H1 (cell line): ENCODE measurements at regions not wholly inside any gene's neighbourhood (a gene's known extent, or its start where the extent isn't known, plus 50 kb on each side); places are given as distances from the start of the nearest gene placed in this dataset.

Experiments used
- CTCF ChIA-PET: fragments of 300-600 bp; sonication (Branson Sonifier 250); formaldehyde crosslinking; loops from one replicate; lab custom pipeline; 2021; ENCODE audit not compliant: partially characterized antibody; lab: Charles Lee
- POLR2A ChIA-PET: fragments of 300-600 bp; sonication (Branson Sonifier 250); formaldehyde crosslinking; loops from one replicate; lab custom pipeline; 2021; ENCODE audit warnings: inconsistent platforms; ENCODE audit not compliant: partially characterized antibody; lab: Charles Lee
- DNase-seq, 2 experiments: peaks; one replicate each; pipeline versions ENCODE4 v3.0.0 to v3.0.0-alpha.2; 2010 to 2022; ENCODE audit warnings: low spot score in 2 of 2, low read depth in 1 of 2, mixed read lengths in 1 of 2
- FAIRE-seq: peaks from 2 replicates; lab custom pipeline; 2011; peaks lifted over from hg19 to GRCh38; lab: Jason Lieb, UNC
- H2AFZ ChIP-seq: 2 replicates; pipeline ENCODE4 v1.8.1; 2012; ENCODE audit warnings: low read length, inconsistent platforms
- H2AK5ac ChIP-seq: 2 replicates; pipeline ENCODE4 v1.6.1; 2013; ENCODE audit warnings: low read depth, low read length
- H2BK120ac ChIP-seq: replicated peaks from 2 replicates; pipeline ENCODE3; 2013; ENCODE audit warnings: low read depth, low read length, inconsistent platforms
- H2BK12ac ChIP-seq: 2 replicates; pipeline ENCODE4 v1.6.1; 2013; ENCODE audit warnings: low read depth, low read length
- H2BK15ac ChIP-seq: 2 replicates; pipeline ENCODE4 v1.6.1; 2013; ENCODE audit warnings: low read length
- H2BK20ac ChIP-seq: 2 replicates; pipeline ENCODE4 v1.6.1; 2013; ENCODE audit warnings: low read length
- H2BK5ac ChIP-seq: 2 replicates; pipeline ENCODE4 v1.6.1; 2013; ENCODE audit warnings: low read depth, low read length
- H3K14ac ChIP-seq: 2 replicates; pipeline ENCODE4 v1.6.1; 2013; ENCODE audit warnings: inconsistent platforms; ENCODE audit not compliant: insufficient read length
- H3K18ac ChIP-seq: 2 replicates; pipeline ENCODE4 v1.6.1; 2013; ENCODE audit warnings: low read length; ENCODE audit errors: extremely low read depth
- H3K23ac ChIP-seq: 2 replicates; pipeline ENCODE4 v1.6.1; 2013; ENCODE audit warnings: inconsistent platforms; ENCODE audit not compliant: insufficient read length
- H3K23me2 ChIP-seq: 2 replicates; pipeline ENCODE4 v1.6.1; 2013; ENCODE audit warnings: low read depth, low read length
- H3K27ac ChIP-seq: 2 replicates; pipeline ENCODE4 v1.6.1; 2011; ENCODE audit warnings: low read depth, low read length, inconsistent platforms
- H3K27me3 ChIP-seq, 4 experiments: replicated peaks in 1 of 4; 1 replicate in 1 of 4; 2 replicates in 3 of 4; pipeline versions ENCODE4 v1.6.1 to v1.8.1; 2011 to 2013; ENCODE audit warnings: low read length in 3 of 4, mild to moderate bottlenecking in 3 of 4, inconsistent platforms in 2 of 4, mixed read lengths in 2 of 4, moderate library complexity in 1 of 4; ENCODE audit not compliant: control insufficient read depth in 3 of 4, insufficient read depth in 3 of 4; ENCODE audit errors: extremely low read depth in 1 of 4
- H3K36me3 ChIP-seq, 4 experiments: 2 replicates each; pipeline versions ENCODE4 v1.6.1 to v1.8.1; 2011 to 2013; ENCODE audit warnings: mild to moderate bottlenecking in 4 of 4, low read length in 3 of 4, moderate library complexity in 2 of 4, control low read depth in 1 of 4, inconsistent platforms in 1 of 4; ENCODE audit not compliant: insufficient read depth in 4 of 4, control insufficient read depth in 2 of 4
- H3K4ac ChIP-seq: replicated peaks from 2 replicates; pipeline ENCODE3; 2013; ENCODE audit warnings: low read length, low read depth, mixed read lengths, inconsistent platforms; ENCODE audit not compliant: insufficient read length
- H3K4me1 ChIP-seq, 4 experiments: replicated peaks in 1 of 4; 1 replicate in 1 of 4; 2 replicates in 3 of 4; pipeline versions ENCODE4 v1.6.1 to v1.8.1; 2011 to 2013; ENCODE audit warnings: low read length in 3 of 4, inconsistent platforms in 2 of 4, mixed read lengths in 1 of 4; ENCODE audit not compliant: insufficient read depth in 4 of 4, control insufficient read depth in 3 of 4
- H3K4me2 ChIP-seq, 2 experiments: 2 replicates each; pipeline versions ENCODE4 v1.6.1 to v1.8.1; 2011 to 2013; ENCODE audit warnings: low read depth in 2 of 2, low read length in 2 of 2, control low read depth in 1 of 2, inconsistent platforms in 1 of 2, mild to moderate bottlenecking in 1 of 2; ENCODE audit not compliant: insufficient read depth in 1 of 2
- H3K4me3 ChIP-seq, 4 experiments: fragments of 200-600, 300-600 bp in 1 of 4; sonication (generic), shearing (Covaris generic), sonication (Bioruptor Twin) in 1 of 4; 2 replicates each; pipeline versions ENCODE4 v1.5.1 to v1.8.1; 2011 to 2016; ENCODE audit warnings: low read length in 4 of 4, low read depth in 3 of 4, control low read depth in 2 of 4, inconsistent platforms in 2 of 4, mild to moderate bottlenecking in 2 of 4, mixed read lengths in 1 of 4, moderate library complexity in 1 of 4; ENCODE audit not compliant: insufficient read depth in 2 of 4; ENCODE audit errors: extremely low read depth in 1 of 4
- H3K56ac ChIP-seq: replicated peaks from 2 replicates; pipeline ENCODE3; 2013; ENCODE audit warnings: low read depth, mild to moderate bottlenecking, mixed read lengths, low read length, inconsistent platforms; ENCODE audit not compliant: insufficient read length
- H3K79me1 ChIP-seq: 2 replicates; pipeline ENCODE4 v1.6.1; 2013; ENCODE audit warnings: low read depth, low read length, control low read depth
- H3K79me2 ChIP-seq, 2 experiments: 2 replicates each; pipeline versions ENCODE4 v1.6.1 to v1.8.1; 2012 to 2013; ENCODE audit warnings: low read length in 2 of 2, mild to moderate bottlenecking in 2 of 2, inconsistent platforms in 1 of 2; ENCODE audit not compliant: insufficient read depth in 2 of 2, control insufficient read depth in 1 of 2
- H3K9ac ChIP-seq, 4 experiments: replicated peaks in 1 of 4; 1 replicate in 1 of 4; 2 replicates in 3 of 4; pipeline versions ENCODE4 v1.6.1 to v1.8.1; 2011 to 2013; ENCODE audit warnings: low read depth in 3 of 4, low read length in 3 of 4, control low read depth in 2 of 4, mild to moderate bottlenecking in 2 of 4, moderate library complexity in 2 of 4, inconsistent platforms in 1 of 4; ENCODE audit errors: extremely low read depth in 1 of 4
- H3K9me3 ChIP-seq, 2 experiments: 2 replicates each; pipeline versions ENCODE4 v1.6.1 to v1.8.1; 2012 to 2013; ENCODE audit warnings: mild to moderate bottlenecking in 2 of 2, moderate library complexity in 2 of 2, control low read depth in 1 of 2, inconsistent platforms in 1 of 2, low read depth in 1 of 2, low read length in 1 of 2, mixed read lengths in 1 of 2; ENCODE audit not compliant: insufficient read depth in 2 of 2
- H4K20me1 ChIP-seq, 2 experiments: replicated peaks in 1 of 2; 2 replicates each; pipeline versions ENCODE3 to v1.8.1; 2011 to 2013; ENCODE audit warnings: inconsistent platforms in 2 of 2, low read length in 2 of 2, mild to moderate bottlenecking in 1 of 2; ENCODE audit not compliant: insufficient read depth in 2 of 2, control insufficient read depth in 1 of 2
- H4K5ac ChIP-seq: 2 replicates; pipeline ENCODE4 v1.6.1; 2013; ENCODE audit warnings: low read length, low read depth, mixed read lengths, inconsistent platforms; ENCODE audit not compliant: insufficient read length
- H4K8ac ChIP-seq: 2 replicates; pipeline ENCODE4 v1.8.0; 2013; ENCODE audit warnings: mild to moderate bottlenecking, moderate library complexity, low read length, inconsistent platforms; ENCODE audit not compliant: insufficient read depth; ENCODE audit errors: extremely low read depth
- H4K91ac ChIP-seq: replicated peaks from 2 replicates; pipeline ENCODE3; 2013; ENCODE audit warnings: low read length, mixed read lengths, inconsistent platforms; ENCODE audit not compliant: insufficient read length
- CTBP2 ChIP-seq: IDR thresholded peaks from 2 replicates; pipeline ENCODE4 v1.7.0; 2011; ENCODE audit warnings: borderline replicate concordance, mild to moderate bottlenecking, moderate library complexity, mixed read lengths, low read length; ENCODE audit not compliant: insufficient read depth, insufficient read length
- E2F6 ChIP-seq: IDR thresholded peaks from 2 replicates; pipeline ENCODE4 v1.6.1; 2012; ENCODE audit warnings: inconsistent platforms
- WGBS, 2 experiments: shearing (Covaris generic) in 1 of 2; methylation state at CpG; one replicate each; pipeline versions ENCODE4 v1.1.6 to v1.1.7; 2013 to 2015; ENCODE audit warnings: low lambda C conversion rate in 2 of 2, mixed read lengths in 2 of 2, inconsistent platforms in 1 of 2, low coverage in 1 of 2, missing lambda C conversion rate in 1 of 2; ENCODE audit not compliant: insufficient replicate concordance in 2 of 2, insufficient coverage in 1 of 2, insufficient read length in 1 of 2; ENCODE audit errors: extremely low coverage in 1 of 2, missing lambda C conversion rate in 1 of 2; 5-methylcytosine and 5-hydroxymethylcytosine counted together

- no peaks in the 10 kb centered on the region for H3K79me1 ChIP-seq
- WGBS, 2 experiments, result 91% methylated on average over 1 of the region's 1 CpG; no CpG with 5 or more reads in 1 of the 2 experiments
- H2BK5ac ChIP-seq, result no peak overlapping the region
- ChIA-PET POLR2A (no interaction called here), CTCF (no interaction called here)
- no peaks in the 10 kb centered on the region for H3K9me3 ChIP-seq
- no peaks in the 10 kb centered on the region for H3K4me1 ChIP-seq
- no peak overlapping the region for H2BK20ac ChIP-seq
- H3K4me3 ChIP-seq, result no peak overlapping the region
- H3K9ac ChIP-seq, result no peak overlapping the region
- no peak overlapping the region for H4K91ac ChIP-seq
- H3K23ac ChIP-seq, result no peak overlapping the region
- no peaks in the 10 kb centered on the region for H3K23me2 ChIP-seq
- H2AK5ac ChIP-seq, result no peak overlapping the region
- H3K36me3 ChIP-seq, result no peaks in the 10 kb centered on the region
- H4K20me1 ChIP-seq, result no peaks in the 10 kb centered on the region
- no peaks in the 10 kb centered on the region for H3K79me2 ChIP-seq
- H2BK120ac ChIP-seq, result no peak overlapping the region
- H4K5ac ChIP-seq, result no peak overlapping the region
- TF ChIP-seq CTBP2 (no peak), E2F6 (no peak)
- H2AFZ ChIP-seq, result no peak overlapping the region; the same call in 1 of the 2 replicates
- no peak overlapping the region for H4K8ac ChIP-seq
- no peak overlapping the region for H3K27ac ChIP-seq
- H3K27me3 ChIP-seq, result no peaks in the 10 kb centered on the region
- H2BK15ac ChIP-seq, result no peak overlapping the region
- no peak overlapping the region for H3K18ac ChIP-seq
- DNase-seq, result no peak
- FAIRE-seq, result peak; percentile 28
- no peak overlapping the region for H3K4ac ChIP-seq
- H3K14ac ChIP-seq, result no peak overlapping the region
- H3K4me2 ChIP-seq, result no peak overlapping the region
- H2BK12ac ChIP-seq, result no peak overlapping the region
- H3K56ac ChIP-seq, result no peak overlapping the region
These were observed 103.1 kb upstream of the GPRIN3 start for GRCh38 chr4:89410687-89411086.
